HCT116 (cell line): ENCODE measurements at regions not wholly inside any gene's neighbourhood (a gene's known extent, or its start where the extent isn't known, plus 50 kb on each side); places are given as distances from the start of the nearest gene placed in this dataset.

Experiments
- ATAC-seq: fragments of 200-7000 bp; cut with Tn5 transposase; 2 replicates; pipeline ENCODE4 v1.9.1; 2020; ENCODE audit warnings: mild to moderate bottlenecking, moderate library complexity
- BruUV-seq: library from RNA; stranded (reverse); fragments of 400-500 nt; replicated peaks from 2 replicates; lab custom pipeline; 2021; lab: Mats Ljungman, UMichigan
- CTCF ChIA-PET: fragments of 300-600 bp; sonication (Branson Sonifier 250); formaldehyde crosslinking; loops from one replicate; lab custom pipeline; 2021; ENCODE audit warnings: antibody characterized with exemption; lab: Charles Lee
- POLR2A ChIA-PET: fragments of 300-600, 350-600 bp; sonication (Branson Sonifier 250); formaldehyde crosslinking; loops from one replicate; lab custom pipeline; 2021; ENCODE audit warnings: antibody characterized with exemption; lab: Charles Lee
- RAD21 ChIA-PET, 2 experiments: fragments of 300-600 bp; sonication (Branson Sonifier 250); formaldehyde crosslinking; loops; one replicate each; lab custom pipeline; 2023; ENCODE audit warnings: low total read pairs in 2 of 2; ENCODE audit not compliant: uncharacterized antibody in 2 of 2, unreplicated experiment in 2 of 2, low non-redundant PET in 1 of 2; lab: Charles Lee
- DNase-seq: peaks from one replicate; pipeline ENCODE4 v3.0.0-alpha.2; 2010; ENCODE audit warnings: low read depth, low spot score
- H2AFZ ChIP-seq: fragments of 200-600 bp; shearing (Covaris generic), sonication (generic); 2 replicates; pipeline ENCODE4 v1.6.1; 2017; ENCODE audit warnings: low read depth, mixed run types, mixed read lengths, antibody characterized with exemption, low read length; ENCODE audit not compliant: poor library complexity, severe bottlenecking
- H3K27ac ChIP-seq: 2 replicates; pipeline ENCODE4 v1.5.1; 2012; ENCODE audit warnings: low read depth, low read length
- H3K27me3 ChIP-seq: fragments of 200-600 bp; sonication (generic); 2 replicates; pipeline ENCODE4 v1.6.1; 2016; ENCODE audit warnings: mixed run types, low read length, mixed read lengths; ENCODE audit not compliant: insufficient read depth
- H3K36me3 ChIP-seq, 2 experiments: fragments of 200-500 bp in 1 of 2; fragments of 200-600 bp in 1 of 2; sonication (Bioruptor generic) in 1 of 2; sonication (generic) in 1 of 2; 2 replicates each; pipeline versions ENCODE4 v1.5.1 to v1.6.1; 2014 to 2016; ENCODE audit warnings: low read length in 2 of 2, inconsistent platforms in 1 of 2, mixed read lengths in 1 of 2, mixed run types in 1 of 2; ENCODE audit not compliant: insufficient read depth in 2 of 2, control insufficient read depth in 1 of 2
- H3K4me1 ChIP-seq, 2 experiments: fragments of 200-600 bp in 1 of 2; sonication (generic) in 1 of 2; 2 replicates each; pipeline versions ENCODE4 v1.5.1 to v1.6.1; 2012 to 2017; ENCODE audit warnings: low read length in 2 of 2, inconsistent platforms in 1 of 2, mild to moderate bottlenecking in 1 of 2, mixed read lengths in 1 of 2, mixed run types in 1 of 2, moderate library complexity in 1 of 2; ENCODE audit not compliant: insufficient read depth in 2 of 2, control insufficient read depth in 1 of 2
- H3K4me2 ChIP-seq: fragments of 200-600 bp; sonication (generic); 2 replicates; pipeline ENCODE4 v1.6.1; 2017; ENCODE audit warnings: mixed run types, low read length, mixed read lengths
- H3K4me3 ChIP-seq, 2 experiments: fragments of 200-600 bp in 1 of 2; sonication (generic) in 1 of 2; replicated peaks in 1 of 2; 2 replicates each; pipeline ENCODE4 v1.5.1; 2011 to 2016; ENCODE audit warnings: low read length in 2 of 2, control low read depth in 1 of 2, low read depth in 1 of 2, mild to moderate bottlenecking in 1 of 2, mixed read lengths in 1 of 2, mixed run types in 1 of 2
- H3K79me2 ChIP-seq: fragments of 200-600 bp; sonication (generic); 2 replicates; pipeline ENCODE4 v1.6.1; 2017; ENCODE audit warnings: mild to moderate bottlenecking, mixed run types, low read length, moderate library complexity, mixed read lengths; ENCODE audit not compliant: insufficient read depth
- H3K9ac ChIP-seq: fragments of 200-600 bp; sonication (generic); 2 replicates; pipeline ENCODE4 v1.6.1; 2016; ENCODE audit warnings: low read length, mixed read lengths
- H3K9me2 ChIP-seq: fragments of 200-600 bp; sonication (generic), shearing (Covaris generic); 2 replicates; pipeline ENCODE4 v1.6.1; 2017; ENCODE audit warnings: mixed run types, mild to moderate bottlenecking, moderate library complexity; ENCODE audit not compliant: insufficient read depth
- H3K9me3 ChIP-seq, 2 experiments: fragments of 200-500 bp in 1 of 2; fragments of 200-600 bp in 1 of 2; sonication (Bioruptor generic) in 1 of 2; sonication (generic) in 1 of 2; 2 replicates each; pipeline ENCODE4 v1.6.1; 2014 to 2017; ENCODE audit warnings: low read length in 2 of 2, mixed read lengths in 2 of 2, inconsistent platforms in 1 of 2, low read depth in 1 of 2, mild to moderate bottlenecking in 1 of 2, mixed run types in 1 of 2, moderate library complexity in 1 of 2; ENCODE audit not compliant: control insufficient read depth in 1 of 2, insufficient read depth in 1 of 2
- H4K20me1 ChIP-seq: fragments of 200-600 bp; sonication (generic), shearing (Covaris generic); 2 replicates; pipeline ENCODE4 v1.6.1; 2017; ENCODE audit warnings: mixed run types, mild to moderate bottlenecking, moderate library complexity; ENCODE audit not compliant: insufficient read depth
- CBX3 ChIP-seq: IDR thresholded peaks from 2 replicates; pipeline ENCODE4 v1.6.1; 2012; ENCODE audit warnings: low read depth
- EGR1 ChIP-seq: IDR thresholded peaks from 2 replicates; pipeline ENCODE4 v1.6.1; 2012; ENCODE audit warnings: low read depth
- ELF1 ChIP-seq: IDR thresholded peaks from 2 replicates; pipeline ENCODE4 v1.6.1; 2012; ENCODE audit warnings: low read depth, borderline replicate concordance
- EZH2 ChIP-seq: fragments of 200-600 bp; sonication (generic); IDR thresholded peaks from 2 replicates; pipeline ENCODE4 v1.6.1; 2017; ENCODE audit warnings: antibody characterized with exemption, mixed run types
- FOSL1 ChIP-seq: IDR thresholded peaks from 2 replicates; pipeline ENCODE4 v1.6.1; 2012; ENCODE audit warnings: low read depth
- JUND ChIP-seq: IDR thresholded peaks from 2 replicates; pipeline ENCODE4 v1.6.1; 2012
- MAX ChIP-seq: IDR thresholded peaks from 2 replicates; pipeline ENCODE4 v1.6.1; 2012
- POLR2A ChIP-seq: IDR thresholded peaks from 2 replicates; pipeline ENCODE4 v1.7.0; 2011; ENCODE audit warnings: borderline replicate concordance; ENCODE audit not compliant: insufficient read depth, insufficient read length; ENCODE audit errors: extremely low read depth
- RAD21 ChIP-seq: IDR thresholded peaks from 2 replicates; pipeline ENCODE4 v1.6.1; 2012; ENCODE audit warnings: low read depth, mild to moderate bottlenecking
- SIN3A ChIP-seq: IDR thresholded peaks from 2 replicates; pipeline ENCODE4 v1.6.1; 2012; ENCODE audit warnings: low read depth
- SP1 ChIP-seq: IDR thresholded peaks from 2 replicates; pipeline ENCODE4 v1.6.1; 2012; ENCODE audit warnings: low read depth
- SRF ChIP-seq: IDR thresholded peaks from 2 replicates; pipeline ENCODE4 v1.6.1; 2012; ENCODE audit warnings: low read depth
- TCF7L2 ChIP-seq: IDR thresholded peaks from 2 replicates; pipeline ENCODE4 v1.7.0; 2011; ENCODE audit warnings: borderline replicate concordance, inconsistent platforms; ENCODE audit not compliant: insufficient read depth, insufficient read length; ENCODE audit errors: extremely low read depth
- ZBTB33 ChIP-seq: IDR thresholded peaks from 2 replicates; pipeline ENCODE4 v1.6.1; 2011; ENCODE audit warnings: mild to moderate bottlenecking, low read length, moderate library complexity; ENCODE audit not compliant: insufficient replicate concordance; ENCODE audit errors: extremely low read depth
- ZFX ChIP-seq: fragments of 450-650 bp; IDR thresholded peaks from 2 replicates; pipeline ENCODE4 v1.6.1; 2017
- ZNF274 ChIP-seq: fragments of 200-500 bp; sonication (Bioruptor generic); IDR thresholded peaks from 2 replicates; pipeline ENCODE4 v1.6.1; 2014; ENCODE audit warnings: mild to moderate bottlenecking, low read depth, low read length, inconsistent platforms
- intact Hi-C: fragments of 100-400 bp; cut with micrococcal nuclease; formaldehyde crosslinking; loops from 2 replicates; pipeline ENCODE4 v1.10.0; 2022
- TF ChIP-seq, protein P1 (sequence below): IDR thresholded peaks from 2 replicates; pipeline ENCODE4 v1.6.1; 2012; ENCODE audit warnings: low read depth
- TF ChIP-seq, protein P2 (sequence below): IDR thresholded peaks from 2 replicates; pipeline ENCODE4 v1.6.1; 2012

GRCh38 chr3:174675406-174675805, 183.7 kb upstream of the NAALADL2 start (continued):
- TF ChIP-seq, protein P1, sequence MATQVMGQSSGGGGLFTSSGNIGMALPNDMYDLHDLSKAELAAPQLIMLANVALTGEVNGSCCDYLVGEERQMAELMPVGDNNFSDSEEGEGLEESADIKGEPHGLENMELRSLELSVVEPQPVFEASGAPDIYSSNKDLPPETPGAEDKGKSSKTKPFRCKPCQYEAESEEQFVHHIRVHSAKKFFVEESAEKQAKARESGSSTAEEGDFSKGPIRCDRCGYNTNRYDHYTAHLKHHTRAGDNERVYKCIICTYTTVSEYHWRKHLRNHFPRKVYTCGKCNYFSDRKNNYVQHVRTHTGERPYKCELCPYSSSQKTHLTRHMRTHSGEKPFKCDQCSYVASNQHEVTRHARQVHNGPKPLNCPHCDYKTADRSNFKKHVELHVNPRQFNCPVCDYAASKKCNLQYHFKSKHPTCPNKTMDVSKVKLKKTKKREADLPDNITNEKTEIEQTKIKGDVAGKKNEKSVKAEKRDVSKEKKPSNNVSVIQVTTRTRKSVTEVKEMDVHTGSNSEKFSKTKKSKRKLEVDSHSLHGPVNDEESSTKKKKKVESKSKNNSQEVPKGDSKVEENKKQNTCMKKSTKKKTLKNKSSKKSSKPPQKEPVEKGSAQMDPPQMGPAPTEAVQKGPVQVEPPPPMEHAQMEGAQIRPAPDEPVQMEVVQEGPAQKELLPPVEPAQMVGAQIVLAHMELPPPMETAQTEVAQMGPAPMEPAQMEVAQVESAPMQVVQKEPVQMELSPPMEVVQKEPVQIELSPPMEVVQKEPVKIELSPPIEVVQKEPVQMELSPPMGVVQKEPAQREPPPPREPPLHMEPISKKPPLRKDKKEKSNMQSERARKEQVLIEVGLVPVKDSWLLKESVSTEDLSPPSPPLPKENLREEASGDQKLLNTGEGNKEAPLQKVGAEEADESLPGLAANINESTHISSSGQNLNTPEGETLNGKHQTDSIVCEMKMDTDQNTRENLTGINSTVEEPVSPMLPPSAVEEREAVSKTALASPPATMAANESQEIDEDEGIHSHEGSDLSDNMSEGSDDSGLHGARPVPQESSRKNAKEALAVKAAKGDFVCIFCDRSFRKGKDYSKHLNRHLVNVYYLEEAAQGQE = no peak
- TF ChIP-seq RAD21 (no peak), POLR2A (no peak), ZNF274 (no peak), SIN3A (no peak), MAX (no peak), ZFX (no peak)
- TF ChIP-seq, protein P2, sequence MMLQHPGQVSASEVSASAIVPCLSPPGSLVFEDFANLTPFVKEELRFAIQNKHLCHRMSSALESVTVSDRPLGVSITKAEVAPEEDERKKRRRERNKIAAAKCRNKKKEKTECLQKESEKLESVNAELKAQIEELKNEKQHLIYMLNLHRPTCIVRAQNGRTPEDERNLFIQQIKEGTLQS = no peak

- H3K9ac ChIP-seq = no peak overlapping the region
- H4K20me1 ChIP-seq = no peaks in the 10 kb centered on the region
- DNase-seq (no peak), ATAC-seq (no peak)
- intact Hi-C loops = no loop called here
- H3K4me2 ChIP-seq = no peak overlapping the region
- CTCF ChIA-PET = no interaction called here
- POLR2A ChIA-PET = no interaction called here
- no peak overlapping the region for H3K27ac ChIP-seq
- RAD21 ChIA-PET = no interaction called here
- H3K79me2 ChIP-seq = no peaks in the 10 kb centered on the region
- H3K4me1 ChIP-seq = no peaks in the 10 kb centered on the region
- no peaks in the 10 kb centered on the region for H3K9me3 ChIP-seq
- no TSS peak for BruUV-seq
- H3K9me2 ChIP-seq = no peaks in the 10 kb centered on the region
- no peaks in the 10 kb centered on the region for H3K36me3 ChIP-seq
- no peak overlapping the region for H2AFZ ChIP-seq
- H3K4me3 ChIP-seq = no peak overlapping the region
- H3K27me3 ChIP-seq = no peaks in the 10 kb centered on the region
- TF ChIP-seq SP1 (no peak), FOSL1 (no peak), EZH2 (no peak), ZBTB33 (no peak), CBX3 (no peak), RAD21 (no peak), TCF7L2 (no peak), JUND (no peak), EGR1 (no peak), SRF (no peak), ELF1 (no peak)
- TF ChIP-seq, protein P1 = no peak
- TF ChIP-seq, protein P2 = no peak
Measured at GRCh38 chr3:174681784-174682183, 177.3 kb upstream of the NAALADL2 start.
